GM23338 (cell line): ENCODE measurements at regions not wholly inside any gene's neighbourhood (a gene's known extent, or its start where the extent isn't known, plus 50 kb on each side); places are given as distances from the start of the nearest gene placed in this dataset.

Source experiments
- CREB1 ChIP-seq: fragments of 250-450 bp; sonication (Bioruptor Pico); IDR thresholded peaks from 2 replicates; pipeline ENCODE4 v1.5.0; 2020; ENCODE audit warnings: low read depth, mild to moderate bottlenecking, moderate library complexity
- CTCF ChIP-seq, 2 experiments: fragments of 200-600 bp in 1 of 2; sonication (generic) in 1 of 2; conservative IDR thresholded peaks; 2 replicates each; pipeline versions ENCODE4 v1.5.1 to v1.6.1; 2016 to 2017; ENCODE audit warnings: antibody characterized with exemption in 2 of 2, low read depth in 2 of 2, mild to moderate bottlenecking in 2 of 2, moderate library complexity in 1 of 2
- EZH2 ChIP-seq: fragments of 200-600 bp; sonication (generic); IDR thresholded peaks from one replicate; pipeline ENCODE4 v1.8.0; 2017; ENCODE audit warnings: antibody characterized with exemption, mild to moderate bottlenecking, low read depth; ENCODE audit not compliant: unreplicated experiment
- POLR2AphosphoS5 ChIP-seq: IDR thresholded peaks from 2 replicates; pipeline ENCODE4 v1.6.1; 2016; ENCODE audit warnings: antibody characterized with exemption, low read depth
- TF ChIP-seq, protein P1 (sequence below): IDR thresholded peaks from one replicate; pipeline ENCODE4 v1.6.1; 2018; ENCODE audit warnings: antibody characterized with exemption; ENCODE audit not compliant: unreplicated experiment

- TF ChIP-seq CTCF (conservative IDR thresholded peaks at IDR 0.05; ENCODE audit: low read depth in 2 of 2) (no peak), POLR2AphosphoS5 (no peak), EZH2 (no peak), CREB1 (CRISPR knock-in tag) (no peak)
- TF ChIP-seq, protein P1, sequence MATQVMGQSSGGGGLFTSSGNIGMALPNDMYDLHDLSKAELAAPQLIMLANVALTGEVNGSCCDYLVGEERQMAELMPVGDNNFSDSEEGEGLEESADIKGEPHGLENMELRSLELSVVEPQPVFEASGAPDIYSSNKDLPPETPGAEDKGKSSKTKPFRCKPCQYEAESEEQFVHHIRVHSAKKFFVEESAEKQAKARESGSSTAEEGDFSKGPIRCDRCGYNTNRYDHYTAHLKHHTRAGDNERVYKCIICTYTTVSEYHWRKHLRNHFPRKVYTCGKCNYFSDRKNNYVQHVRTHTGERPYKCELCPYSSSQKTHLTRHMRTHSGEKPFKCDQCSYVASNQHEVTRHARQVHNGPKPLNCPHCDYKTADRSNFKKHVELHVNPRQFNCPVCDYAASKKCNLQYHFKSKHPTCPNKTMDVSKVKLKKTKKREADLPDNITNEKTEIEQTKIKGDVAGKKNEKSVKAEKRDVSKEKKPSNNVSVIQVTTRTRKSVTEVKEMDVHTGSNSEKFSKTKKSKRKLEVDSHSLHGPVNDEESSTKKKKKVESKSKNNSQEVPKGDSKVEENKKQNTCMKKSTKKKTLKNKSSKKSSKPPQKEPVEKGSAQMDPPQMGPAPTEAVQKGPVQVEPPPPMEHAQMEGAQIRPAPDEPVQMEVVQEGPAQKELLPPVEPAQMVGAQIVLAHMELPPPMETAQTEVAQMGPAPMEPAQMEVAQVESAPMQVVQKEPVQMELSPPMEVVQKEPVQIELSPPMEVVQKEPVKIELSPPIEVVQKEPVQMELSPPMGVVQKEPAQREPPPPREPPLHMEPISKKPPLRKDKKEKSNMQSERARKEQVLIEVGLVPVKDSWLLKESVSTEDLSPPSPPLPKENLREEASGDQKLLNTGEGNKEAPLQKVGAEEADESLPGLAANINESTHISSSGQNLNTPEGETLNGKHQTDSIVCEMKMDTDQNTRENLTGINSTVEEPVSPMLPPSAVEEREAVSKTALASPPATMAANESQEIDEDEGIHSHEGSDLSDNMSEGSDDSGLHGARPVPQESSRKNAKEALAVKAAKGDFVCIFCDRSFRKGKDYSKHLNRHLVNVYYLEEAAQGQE: no peak
Measured at GRCh38 chr5:40355181-40355580, 324.5 kb upstream of the PTGER4 start.
